ENCODE measurements at regions not wholly inside any gene's neighbourhood (a gene's known extent, or its start where the extent isn't known, plus 50 kb on each side); places are given as distances from the start of the nearest gene placed in this dataset.

GRCh38 chr9:104342552-104342951 lies 161.5 kb upstream of the OR13F1 start:
- Histone ChIP-seq H3K27ac (no peak overlapping the region), H3K36me3 (no peaks in the 10 kb centered on the region), H3K27me3 (no peaks in the 10 kb centered on the region), H3K4me3 (no peak overlapping the region), H3K4me1 (no peaks in the 10 kb centered on the region), H3K9me3 (no peaks in the 10 kb centered on the region)
- no peak for DNase-seq
- TF ChIP-seq, protein P1, sequence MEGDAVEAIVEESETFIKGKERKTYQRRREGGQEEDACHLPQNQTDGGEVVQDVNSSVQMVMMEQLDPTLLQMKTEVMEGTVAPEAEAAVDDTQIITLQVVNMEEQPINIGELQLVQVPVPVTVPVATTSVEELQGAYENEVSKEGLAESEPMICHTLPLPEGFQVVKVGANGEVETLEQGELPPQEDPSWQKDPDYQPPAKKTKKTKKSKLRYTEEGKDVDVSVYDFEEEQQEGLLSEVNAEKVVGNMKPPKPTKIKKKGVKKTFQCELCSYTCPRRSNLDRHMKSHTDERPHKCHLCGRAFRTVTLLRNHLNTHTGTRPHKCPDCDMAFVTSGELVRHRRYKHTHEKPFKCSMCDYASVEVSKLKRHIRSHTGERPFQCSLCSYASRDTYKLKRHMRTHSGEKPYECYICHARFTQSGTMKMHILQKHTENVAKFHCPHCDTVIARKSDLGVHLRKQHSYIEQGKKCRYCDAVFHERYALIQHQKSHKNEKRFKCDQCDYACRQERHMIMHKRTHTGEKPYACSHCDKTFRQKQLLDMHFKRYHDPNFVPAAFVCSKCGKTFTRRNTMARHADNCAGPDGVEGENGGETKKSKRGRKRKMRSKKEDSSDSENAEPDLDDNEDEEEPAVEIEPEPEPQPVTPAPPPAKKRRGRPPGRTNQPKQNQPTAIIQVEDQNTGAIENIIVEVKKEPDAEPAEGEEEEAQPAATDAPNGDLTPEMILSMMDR (IDR thresholded peaks at IDR 0.05), result no peak
- TF ChIP-seq POLR2AphosphoS5 (IDR thresholded peaks at IDR 0.05) (no peak), POLR2A (IDR thresholded peaks at IDR 0.05) (no peak), EP300 (IDR thresholded peaks at IDR 0.05) (no peak)
- intact Hi-C loops (cut with DNase I), result no loop called here
- 93% methylated on average over 3 of the region's 3 CpGs for WGBS, 2 donors

DNA sequence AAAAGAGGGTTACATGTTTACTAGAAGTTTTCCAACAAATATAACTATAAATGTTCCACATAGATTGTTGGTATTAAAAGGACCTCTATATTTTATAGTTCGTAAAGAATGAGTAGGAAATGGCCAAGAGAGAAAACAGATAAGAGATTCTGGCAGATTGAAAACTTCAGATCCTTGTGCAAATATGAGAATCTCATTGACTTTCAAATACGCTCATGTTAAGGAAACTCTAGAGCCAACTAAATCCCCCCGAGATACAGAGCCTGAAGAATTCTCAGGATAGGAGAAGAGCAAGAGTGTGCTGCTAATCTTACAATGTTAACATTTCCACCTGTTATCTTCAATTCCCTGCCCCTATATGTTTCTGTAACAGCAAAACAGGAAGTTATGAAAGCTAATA lies 159.0 kb upstream of the OR13F1 start:
- TF ChIP-seq POLR2AphosphoS5 (IDR thresholded peaks at IDR 0.05) (no peak), POLR2A (IDR thresholded peaks at IDR 0.05) (no peak), EP300 (IDR thresholded peaks at IDR 0.05) (no peak)
- TF ChIP-seq, protein P1 (IDR thresholded peaks at IDR 0.05), result no peak
- no peak overlapping the region for H3K27ac ChIP-seq
- H3K4me3 ChIP-seq, result no peak overlapping the region
- no peaks in the 10 kb centered on the region for H3K27me3 ChIP-seq
- H3K9me3 ChIP-seq, result no peaks in the 10 kb centered on the region
- DNase-seq, result no peak
- intact Hi-C loops (cut with DNase I), result no loop called here
- 70 to 74% methylated on average over 3 of the region's 3 CpGs for WGBS, 2 donors
- H3K36me3 ChIP-seq, result no peaks in the 10 kb centered on the region
- no peaks in the 10 kb centered on the region for H3K4me1 ChIP-seq

GRCh38 chr9:104350541-104350940 lies 153.5 kb upstream of the OR13F1 start:
- no peak for TF ChIP-seq POLR2A (IDR thresholded peaks at IDR 0.05)
- H3K4me3 ChIP-seq, result no peak overlapping the region
- intact Hi-C loops (cut with DNase I), result no loop called here
- no peak for DNase-seq
- H3K27me3 ChIP-seq, result no peaks in the 10 kb centered on the region
- no peaks in the 10 kb centered on the region for H3K4me1 ChIP-seq
- no peak overlapping the region for H3K27ac ChIP-seq
- H3K9me3 ChIP-seq, result no peaks in the 10 kb centered on the region
- H3K36me3 ChIP-seq, result no peaks in the 10 kb centered on the region
- WGBS, 2 donors, result 89% methylated on average over 5 of the region's 5 CpGs

DNA sequence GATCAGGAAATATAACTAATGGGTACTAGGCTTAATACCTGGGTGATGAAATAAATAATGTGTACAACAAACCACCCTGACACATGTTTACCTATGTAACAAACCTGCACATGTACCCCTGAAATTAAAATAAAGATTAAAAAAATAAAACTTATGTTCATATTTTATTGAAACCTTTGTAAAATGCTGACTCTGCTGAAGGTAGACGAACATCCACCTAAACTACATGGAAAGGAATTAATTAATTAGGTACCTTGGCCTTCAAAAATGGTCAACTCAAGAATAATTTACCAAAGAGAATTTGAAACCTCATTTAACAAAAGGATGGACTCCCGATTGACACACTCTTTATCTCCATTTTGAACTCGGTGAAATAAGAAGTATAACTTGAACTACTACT lies 152.3 kb upstream of the OR13F1 start:
- no peaks in the 10 kb centered on the region for H3K4me1 ChIP-seq
- DNase-seq, result no peak
- no peaks in the 10 kb centered on the region for H3K9me3 ChIP-seq
- WGBS, 2 donors, result 82 to 84% methylated on average over 3 of the region's 3 CpGs
- TF ChIP-seq POLR2A (IDR thresholded peaks at IDR 0.05) (no peak), EP300 (IDR thresholded peaks at IDR 0.05) (no peak), POLR2AphosphoS5 (IDR thresholded peaks at IDR 0.05) (no peak)
- TF ChIP-seq, protein P1 (IDR thresholded peaks at IDR 0.05), result no peak
- H3K36me3 ChIP-seq, result no peaks in the 10 kb centered on the region
- intact Hi-C loops (cut with DNase I), result no loop called here
- H3K27ac ChIP-seq, result no peak overlapping the region
- H3K27me3 ChIP-seq, result no peaks in the 10 kb centered on the region
- H3K4me3 ChIP-seq, result no peak overlapping the region

DNA sequence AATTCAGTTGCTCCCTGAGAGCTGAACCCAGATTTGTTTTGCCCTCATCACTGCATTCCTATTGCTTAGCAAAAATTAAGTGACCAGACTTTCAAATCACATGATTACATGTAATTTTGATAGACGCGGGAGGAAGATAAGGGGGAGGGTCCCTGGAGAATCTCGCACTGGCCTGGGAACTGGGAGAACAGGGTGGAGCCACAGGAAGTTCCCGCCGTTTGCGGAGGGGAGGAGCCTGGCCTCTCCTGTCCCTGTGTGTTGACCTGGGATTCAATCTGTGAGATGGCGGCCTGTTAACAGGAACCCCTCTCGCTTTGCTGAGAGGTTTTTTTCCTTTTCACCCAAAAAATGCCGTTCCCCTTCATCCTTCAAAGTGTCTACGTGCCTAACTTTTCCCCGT lies 142.9 kb upstream of the OR13F1 start:
- no peak overlapping the region for H3K27ac ChIP-seq
- no peak for TF ChIP-seq POLR2AphosphoS5 (IDR thresholded peaks at IDR 0.05)
- TF ChIP-seq, protein P1 (IDR thresholded peaks at IDR 0.05), result no peak
- TF ChIP-seq EP300 (IDR thresholded peaks at IDR 0.05), result no peak
- TF ChIP-seq POLR2A (IDR thresholded peaks at IDR 0.05), result no peak
- no peak overlapping the region for H3K4me3 ChIP-seq
- H3K9me3 ChIP-seq, result no peaks in the 10 kb centered on the region
- no peaks in the 10 kb centered on the region for H3K36me3 ChIP-seq
- intact Hi-C loops (cut with DNase I), result no loop called here
- WGBS, 2 donors, result 89 to 90% methylated on average over 11 of the region's 11 CpGs
- H3K4me1 ChIP-seq, result no peaks in the 10 kb centered on the region
- no peak for DNase-seq
- no peaks in the 10 kb centered on the region for H3K27me3 ChIP-seq
